Lower leg skin (tissue), 3 donors: ENCODE measurements at regions not wholly inside any gene's neighbourhood (a gene's known extent, or its start where the extent isn't known, plus 50 kb on each side); places are given as distances from the start of the nearest gene placed in this dataset.

Experiments used
- POLR2A ChIP-seq, 2 donors: fragments of 450-650 bp; IDR thresholded peaks; one replicate each; pipeline ENCODE4 v1.6.1; 2016 to 2017; ENCODE audit warnings: antibody characterized with exemption in 2 of 2, mild to moderate bottlenecking in 1 of 2, moderate library complexity in 1 of 2
- TF ChIP-seq, protein P1 (sequence below), 3 donors: fragments of 450-650 bp; IDR thresholded peaks; one replicate each; pipeline ENCODE4 v1.5.1; 2016; ENCODE audit warnings: antibody characterized with exemption in 3 of 3, mild to moderate bottlenecking in 3 of 3, moderate library complexity in 2 of 3

DNA sequence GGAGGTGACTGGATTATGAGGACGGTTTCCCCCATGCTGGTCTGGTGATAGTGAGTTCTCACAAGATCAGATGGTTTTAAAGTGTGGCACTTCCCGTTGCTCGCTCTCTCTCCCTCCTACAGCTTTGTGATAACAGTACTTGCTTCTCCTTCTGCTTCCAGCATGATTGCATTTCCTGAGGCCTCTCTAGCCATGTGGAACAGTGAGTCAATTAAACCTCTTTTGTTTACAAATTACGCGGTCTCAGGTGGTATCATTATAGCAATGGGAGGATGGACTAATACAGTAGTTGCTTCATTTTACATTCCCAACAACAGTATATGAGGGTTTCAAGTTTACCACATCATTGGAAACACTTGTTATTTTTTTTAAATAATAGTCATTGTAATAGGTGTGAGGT lies 937.3 kb upstream of the ARRDC3 start:
- TF ChIP-seq, protein P1, sequence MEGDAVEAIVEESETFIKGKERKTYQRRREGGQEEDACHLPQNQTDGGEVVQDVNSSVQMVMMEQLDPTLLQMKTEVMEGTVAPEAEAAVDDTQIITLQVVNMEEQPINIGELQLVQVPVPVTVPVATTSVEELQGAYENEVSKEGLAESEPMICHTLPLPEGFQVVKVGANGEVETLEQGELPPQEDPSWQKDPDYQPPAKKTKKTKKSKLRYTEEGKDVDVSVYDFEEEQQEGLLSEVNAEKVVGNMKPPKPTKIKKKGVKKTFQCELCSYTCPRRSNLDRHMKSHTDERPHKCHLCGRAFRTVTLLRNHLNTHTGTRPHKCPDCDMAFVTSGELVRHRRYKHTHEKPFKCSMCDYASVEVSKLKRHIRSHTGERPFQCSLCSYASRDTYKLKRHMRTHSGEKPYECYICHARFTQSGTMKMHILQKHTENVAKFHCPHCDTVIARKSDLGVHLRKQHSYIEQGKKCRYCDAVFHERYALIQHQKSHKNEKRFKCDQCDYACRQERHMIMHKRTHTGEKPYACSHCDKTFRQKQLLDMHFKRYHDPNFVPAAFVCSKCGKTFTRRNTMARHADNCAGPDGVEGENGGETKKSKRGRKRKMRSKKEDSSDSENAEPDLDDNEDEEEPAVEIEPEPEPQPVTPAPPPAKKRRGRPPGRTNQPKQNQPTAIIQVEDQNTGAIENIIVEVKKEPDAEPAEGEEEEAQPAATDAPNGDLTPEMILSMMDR (IDR thresholded peaks at IDR 0.05) = no peak
- no peak for TF ChIP-seq POLR2A (IDR thresholded peaks at IDR 0.05)
